ENCODE measurements at regions not wholly inside any gene's neighbourhood (a gene's known extent, or its start where the extent isn't known, plus 50 kb on each side); places are given as distances from the start of the nearest gene placed in this dataset.

DNA sequence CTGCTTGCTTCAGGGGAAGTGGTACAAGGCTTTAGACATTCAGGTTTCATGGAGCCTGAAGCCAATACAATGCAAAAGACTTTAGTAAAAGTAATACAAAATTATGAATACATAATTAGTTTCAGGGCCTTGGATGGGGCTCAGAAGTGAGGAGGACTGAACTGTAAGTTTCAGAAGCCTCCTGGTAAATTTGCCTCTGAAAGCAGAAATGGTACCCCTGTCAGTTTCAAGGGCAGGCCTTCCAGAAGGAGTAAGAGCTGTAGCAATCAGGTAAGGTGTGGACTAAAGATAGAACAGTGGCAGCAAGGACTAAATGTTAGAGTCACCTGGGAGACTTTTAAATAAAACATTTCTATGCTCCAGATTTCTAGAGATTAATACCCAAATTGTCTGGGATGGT, 402.5 kb upstream of the GOLIM4 start (continued):
- TF ChIP-seq, protein P1, sequence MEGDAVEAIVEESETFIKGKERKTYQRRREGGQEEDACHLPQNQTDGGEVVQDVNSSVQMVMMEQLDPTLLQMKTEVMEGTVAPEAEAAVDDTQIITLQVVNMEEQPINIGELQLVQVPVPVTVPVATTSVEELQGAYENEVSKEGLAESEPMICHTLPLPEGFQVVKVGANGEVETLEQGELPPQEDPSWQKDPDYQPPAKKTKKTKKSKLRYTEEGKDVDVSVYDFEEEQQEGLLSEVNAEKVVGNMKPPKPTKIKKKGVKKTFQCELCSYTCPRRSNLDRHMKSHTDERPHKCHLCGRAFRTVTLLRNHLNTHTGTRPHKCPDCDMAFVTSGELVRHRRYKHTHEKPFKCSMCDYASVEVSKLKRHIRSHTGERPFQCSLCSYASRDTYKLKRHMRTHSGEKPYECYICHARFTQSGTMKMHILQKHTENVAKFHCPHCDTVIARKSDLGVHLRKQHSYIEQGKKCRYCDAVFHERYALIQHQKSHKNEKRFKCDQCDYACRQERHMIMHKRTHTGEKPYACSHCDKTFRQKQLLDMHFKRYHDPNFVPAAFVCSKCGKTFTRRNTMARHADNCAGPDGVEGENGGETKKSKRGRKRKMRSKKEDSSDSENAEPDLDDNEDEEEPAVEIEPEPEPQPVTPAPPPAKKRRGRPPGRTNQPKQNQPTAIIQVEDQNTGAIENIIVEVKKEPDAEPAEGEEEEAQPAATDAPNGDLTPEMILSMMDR (IDR thresholded peaks at IDR 0.05 in 2 of 3, conservative IDR thresholded peaks at IDR 0.05 in 1 of 3; ENCODE audit: borderline replicate concordance in 1 of 3, insufficient read depth in 1 of 3, low read depth in 2 of 3, low read length in 2 of 3) = no peak
- TF ChIP-seq ZNF274 (IDR thresholded peaks at IDR 0.05; ENCODE audit: low read depth, low read length) (no peak), CBX3 (IDR thresholded peaks at IDR 0.05; ENCODE audit: low read depth) (no peak), YY1 (IDR thresholded peaks at IDR 0.05; ENCODE audit: extremely low read depth, insufficient replicate concordance, low read depth, low read length) (no peak)

DNA sequence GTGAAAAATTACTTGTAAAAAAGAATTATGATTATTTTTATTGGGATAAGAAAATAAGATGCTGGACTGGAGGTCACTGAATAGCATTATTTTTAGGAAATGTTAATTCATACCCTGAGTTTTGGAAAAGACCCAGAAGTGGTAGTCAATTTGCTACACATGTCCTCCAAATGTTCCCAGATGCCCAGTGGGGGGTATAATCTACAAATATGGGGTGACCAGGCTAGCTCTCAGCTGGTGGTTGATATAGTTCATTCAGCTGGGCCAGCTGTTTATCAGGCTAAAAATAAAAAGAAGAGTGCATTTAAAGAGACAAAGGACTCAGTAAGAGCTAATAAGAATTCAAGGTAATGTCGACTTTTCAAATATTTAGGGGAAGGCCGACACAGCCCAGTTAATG, 402.0 kb upstream of the GOLIM4 start:
- Histone ChIP-seq H3K79me2 (ENCODE audit: insufficient read depth, low read length) (no peaks in the 10 kb centered on the region), H3K9me3 (ENCODE audit: control insufficient read depth in 1 of 2, insufficient read depth in 1 of 2, low read depth in 1 of 2, low read length in 2 of 2) (no peaks in the 10 kb centered on the region), H3K9ac (ENCODE audit: low read length) (no peak overlapping the region), H3K36me3 (ENCODE audit: control insufficient read depth in 1 of 2, insufficient read depth in 2 of 2, low read length in 2 of 2) (no peaks in the 10 kb centered on the region), H2AFZ (ENCODE audit: low read depth, low read length, poor library complexity, severe bottlenecking) (no peak overlapping the region), H3K4me3 (replicated peaks in 1 of 2; ENCODE audit: low read depth in 1 of 2, low read length in 2 of 2) (no peak overlapping the region), H3K27ac (ENCODE audit: low read depth, low read length) (no peak overlapping the region), H4K20me1 (ENCODE audit: insufficient read depth) (no peaks in the 10 kb centered on the region), H3K27me3 (ENCODE audit: insufficient read depth, low read length) (peaks cover 22% of the 10 kb centered on the region), H3K4me1 (ENCODE audit: control insufficient read depth in 1 of 2, insufficient read depth in 2 of 2, low read length in 2 of 2) (no peaks in the 10 kb centered on the region), H3K4me2 (ENCODE audit: low read length) (no peak overlapping the region), H3K9me2 (ENCODE audit: insufficient read depth) (no peaks in the 10 kb centered on the region)
- ChIA-PET RAD21 (ENCODE audit: low non-redundant PET in 1 of 2, low total read pairs in 2 of 2, uncharacterized antibody in 2 of 2, unreplicated experiment in 2 of 2) (no interaction called here), POLR2A (no interaction called here), CTCF (interaction anchor here (1.1 kb wide), 1 partner anchor 46 kb away, joined by 3 read pairs; no protein-coding TSS in a partner anchor)
- DNase-seq (ENCODE audit: low read depth, low spot score) (no peak), ATAC-seq (no peak)
- BruUV-seq (replicated peaks) = no TSS peak
- intact Hi-C loops (cut with micrococcal nuclease) = no loop called here
- TF ChIP-seq POLR2A (IDR thresholded peaks at IDR 0.05; ENCODE audit: borderline replicate concordance, extremely low read depth, insufficient read depth, insufficient read length) = no peak
- TF ChIP-seq EGR1 (IDR thresholded peaks at IDR 0.05; ENCODE audit: low read depth) = no peak
- no peak for TF ChIP-seq EZH2 (IDR thresholded peaks at IDR 0.05)
- no peak for TF ChIP-seq SP1 (IDR thresholded peaks at IDR 0.05; ENCODE audit: low read depth)
- TF ChIP-seq FOSL1 (IDR thresholded peaks at IDR 0.05; ENCODE audit: low read depth) = no peak
- TF ChIP-seq, protein P1 (IDR thresholded peaks at IDR 0.05 in 2 of 3, conservative IDR thresholded peaks at IDR 0.05 in 1 of 3; ENCODE audit: borderline replicate concordance in 1 of 3, insufficient read depth in 1 of 3, low read depth in 2 of 3, low read length in 2 of 3) = no peak
- no peak for TF ChIP-seq EZH2phosphoT487 (IDR thresholded peaks at IDR 0.05; ENCODE audit: borderline replicate concordance)
- TF ChIP-seq TCF7L2 (IDR thresholded peaks at IDR 0.05; ENCODE audit: borderline replicate concordance, extremely low read depth, insufficient read depth, insufficient read length) = no peak
